Fibroblast of skin of left quadriceps (primary cell): ENCODE measurements at regions not wholly inside any gene's neighbourhood (a gene's known extent, or its start where the extent isn't known, plus 50 kb on each side); places are given as distances from the start of the nearest gene placed in this dataset.

Source experiments
- DNase-seq, 2 experiments: peaks; one replicate each; pipeline ENCODE4 v3.0.0-alpha.2; 2013; ENCODE audit warnings: low read depth in 2 of 2

DNA sequence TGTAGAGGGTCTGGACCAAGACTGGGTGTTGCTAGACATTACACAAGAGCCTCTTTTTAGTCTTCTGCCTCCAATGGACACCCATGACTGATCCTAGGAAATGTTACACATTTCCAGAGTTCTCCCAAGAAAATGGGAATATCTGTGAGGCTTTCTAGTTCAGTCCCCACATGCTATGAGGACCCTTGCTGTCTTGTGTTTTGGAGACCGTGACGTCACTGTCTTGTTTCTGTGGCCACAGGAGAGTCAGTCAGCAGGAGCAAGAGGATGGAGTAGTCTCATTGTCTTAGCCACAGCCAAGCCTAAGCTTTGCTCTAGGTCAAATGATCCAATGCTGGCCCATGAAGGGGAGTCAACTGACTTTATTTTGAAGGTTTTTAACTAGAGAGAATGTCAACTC, 820.1 kb upstream of the RBFOX1 start:
- no peak for DNase-seq

DNA sequence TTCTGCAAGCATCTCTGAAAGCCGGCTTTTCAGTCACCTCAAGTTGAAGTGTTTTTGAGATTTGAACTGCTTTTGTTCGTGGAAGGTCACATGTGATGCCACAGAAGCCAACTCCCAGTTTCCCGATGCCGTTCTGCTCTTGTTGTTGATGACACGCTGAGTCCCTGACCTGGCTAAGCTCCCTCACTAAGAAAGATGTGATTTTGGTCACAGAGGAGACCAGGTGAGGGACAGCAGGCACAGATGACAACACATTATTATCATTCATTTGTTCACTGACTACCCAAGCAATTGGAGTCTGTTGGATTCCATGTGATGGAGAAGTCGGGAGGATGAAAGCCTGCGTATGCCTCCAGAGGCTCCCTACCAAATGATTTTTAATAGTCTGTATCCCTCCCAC, 822.4 kb upstream of the RBFOX1 start:
- no peak for DNase-seq

DNA sequence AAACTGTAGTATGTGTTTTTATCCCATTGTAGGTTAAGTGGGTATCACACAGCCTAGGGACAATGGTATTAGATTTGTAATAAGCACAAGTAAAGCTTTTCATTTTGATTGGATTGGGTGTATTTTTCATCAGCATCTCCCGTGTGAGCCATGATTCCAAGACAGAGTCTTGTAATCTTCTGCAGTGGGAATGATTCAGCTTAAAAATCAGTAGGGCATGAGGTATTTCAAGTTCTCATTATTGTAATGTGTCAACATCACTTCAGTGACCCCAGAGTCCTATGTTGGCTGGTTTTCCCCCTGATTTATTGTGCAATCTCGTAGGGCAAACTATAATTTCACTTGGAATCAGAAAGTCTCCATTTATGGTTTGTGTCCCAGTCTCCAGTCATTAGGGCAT, 833.2 kb upstream of the RBFOX1 start:
- DNase-seq, result no peak

DNA sequence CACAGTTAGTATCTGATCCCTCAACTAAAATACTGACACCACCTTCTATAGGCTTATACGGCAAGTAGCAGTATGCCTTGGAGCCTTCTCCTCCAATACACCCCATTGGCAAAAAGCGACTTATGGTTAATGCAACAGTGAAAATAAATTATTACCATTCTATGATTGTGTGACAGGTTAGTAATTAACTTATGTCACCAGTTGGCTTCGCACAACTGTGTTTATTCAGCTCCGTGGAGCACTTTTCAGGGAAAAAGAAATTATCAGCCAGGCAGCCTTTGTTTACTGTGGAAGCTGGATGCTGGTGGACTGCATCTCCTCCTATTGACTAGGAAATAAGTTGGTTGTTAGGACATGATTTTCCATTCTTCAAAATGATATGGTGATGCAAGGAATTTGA, 833.8 kb upstream of the RBFOX1 start:
- DNase-seq, result no peak

DNA sequence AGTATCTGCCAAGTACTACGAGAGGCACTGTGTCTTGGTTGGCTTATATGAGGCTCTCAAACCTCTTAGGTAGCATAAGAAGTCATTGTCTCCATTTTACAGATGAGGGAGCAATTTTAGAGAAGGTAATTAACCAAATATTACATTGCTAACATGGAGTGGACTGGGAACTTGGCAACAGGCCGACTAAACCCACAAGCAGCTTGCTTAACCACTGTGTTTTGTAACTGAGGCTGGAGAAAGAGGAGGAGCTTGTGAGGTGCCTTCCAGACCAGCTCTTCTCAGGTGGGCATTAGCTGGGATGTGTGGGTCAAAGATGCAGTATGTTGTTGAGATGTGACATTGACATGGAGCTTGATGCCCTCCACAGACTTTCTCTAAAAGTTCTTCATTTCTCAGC, 835.6 kb upstream of the RBFOX1 start:
- no peak for DNase-seq

DNA sequence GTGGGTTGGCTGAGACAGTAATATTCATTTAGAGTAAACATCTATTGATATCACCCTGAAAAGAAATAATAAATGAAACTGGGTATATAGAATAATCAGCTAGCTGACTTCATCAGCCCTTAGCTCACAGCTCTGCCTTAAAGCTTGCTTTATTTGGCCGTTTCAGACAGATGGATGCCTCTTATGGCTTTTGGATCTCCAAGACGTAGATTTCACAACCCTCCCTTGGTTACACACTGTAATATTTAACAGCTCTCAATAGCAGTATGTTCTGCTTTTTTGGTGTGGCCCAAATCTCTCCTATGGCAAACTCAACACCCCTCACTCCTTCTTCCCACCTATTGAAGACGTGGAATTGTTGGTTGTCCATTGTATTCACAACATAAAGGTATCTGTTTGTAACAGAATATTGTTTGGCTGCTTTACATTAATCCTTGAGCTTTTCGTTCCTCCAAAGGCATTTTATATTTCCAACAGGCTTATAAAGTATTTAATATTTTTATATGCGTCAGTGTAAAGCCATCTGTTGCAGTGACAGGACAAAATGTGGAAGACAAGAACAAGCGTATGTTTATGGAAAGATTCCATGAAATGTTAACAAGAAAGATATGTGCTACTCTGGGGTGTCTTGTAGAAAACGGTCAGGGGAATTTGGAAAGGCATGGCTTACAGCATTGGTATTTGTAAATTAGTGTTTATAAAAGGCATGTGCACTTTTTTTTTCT, 837.0 kb upstream of the RBFOX1 start:
- DNase-seq, result no peak

DNA sequence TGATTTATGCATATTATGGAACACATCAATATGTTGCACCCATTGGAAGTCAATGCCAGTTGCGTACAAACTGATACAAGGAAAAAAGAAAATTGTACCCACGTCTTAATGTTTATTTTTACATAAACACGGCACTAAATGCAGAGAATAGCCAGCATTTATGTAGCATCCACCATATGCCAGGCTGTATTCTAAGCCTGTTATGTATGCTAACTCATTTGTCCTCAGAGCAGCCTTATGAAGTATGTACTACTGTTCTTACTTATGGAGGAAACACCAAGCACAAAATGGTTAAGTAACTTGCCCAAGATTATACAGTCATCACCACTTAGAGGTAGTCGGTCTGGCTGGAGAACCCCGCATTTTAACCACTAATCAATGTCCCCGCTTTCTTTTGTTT, 837.9 kb upstream of the RBFOX1 start:
- DNase-seq, result no peak

DNA sequence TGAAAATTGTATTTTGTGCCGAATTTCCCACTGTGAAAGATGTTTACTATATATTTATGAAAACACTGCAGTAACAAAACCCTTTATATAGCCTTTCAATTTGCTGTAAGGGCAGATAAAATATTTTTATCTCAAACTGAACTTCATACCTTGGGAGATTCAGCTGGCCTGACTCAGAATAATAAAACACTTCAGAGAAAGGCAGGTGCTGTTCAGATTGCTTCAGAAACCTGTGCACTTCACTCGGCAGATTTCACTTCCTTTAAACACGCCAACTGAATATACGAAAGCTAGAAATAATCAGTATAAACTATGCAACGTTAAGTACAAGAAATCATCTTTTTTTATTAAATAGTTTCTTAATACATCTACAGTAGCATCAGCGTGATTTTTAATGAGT, 839.1 kb upstream of the RBFOX1 start:
- no peak for DNase-seq

DNA sequence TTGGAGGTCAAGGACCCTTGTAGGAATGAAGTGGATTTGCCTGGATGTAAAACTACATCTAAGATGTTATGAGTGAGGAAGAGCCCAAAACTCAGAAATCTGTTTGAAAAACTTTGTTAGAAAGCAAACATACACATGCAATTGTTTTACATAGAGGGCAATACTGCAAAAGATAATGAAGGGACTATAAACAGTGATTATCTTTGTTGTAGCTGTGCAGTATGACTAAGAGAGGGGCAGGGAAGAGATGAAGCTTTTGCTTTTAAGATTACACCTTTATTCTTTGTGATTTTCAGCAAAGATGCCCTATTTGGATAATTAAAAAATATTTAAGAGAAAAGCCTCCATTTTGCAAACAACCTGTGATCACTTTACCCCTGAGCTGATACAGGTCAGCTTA, 839.9 kb upstream of the RBFOX1 start:
- no peak for DNase-seq

DNA sequence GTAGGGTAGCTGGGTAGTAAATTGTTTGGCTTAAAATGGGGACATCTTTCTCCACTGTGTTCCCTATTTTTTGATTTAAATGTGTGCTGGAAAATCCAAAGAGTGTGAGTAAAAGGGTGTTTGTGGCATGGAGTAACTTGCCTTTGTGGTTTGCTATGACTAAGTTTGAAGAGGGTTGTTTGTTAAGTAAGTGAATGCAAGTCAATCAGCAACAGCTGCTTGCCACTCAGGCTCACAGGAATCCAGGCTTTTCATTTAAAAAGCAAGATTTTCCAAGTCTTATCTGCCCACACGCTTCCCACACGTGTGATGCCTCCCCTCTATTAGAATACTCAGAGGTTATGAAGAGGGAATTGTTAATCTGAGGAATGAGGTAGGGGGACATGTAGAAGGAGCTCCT, 847.7 kb upstream of the RBFOX1 start:
- DNase-seq, result no peak

DNA sequence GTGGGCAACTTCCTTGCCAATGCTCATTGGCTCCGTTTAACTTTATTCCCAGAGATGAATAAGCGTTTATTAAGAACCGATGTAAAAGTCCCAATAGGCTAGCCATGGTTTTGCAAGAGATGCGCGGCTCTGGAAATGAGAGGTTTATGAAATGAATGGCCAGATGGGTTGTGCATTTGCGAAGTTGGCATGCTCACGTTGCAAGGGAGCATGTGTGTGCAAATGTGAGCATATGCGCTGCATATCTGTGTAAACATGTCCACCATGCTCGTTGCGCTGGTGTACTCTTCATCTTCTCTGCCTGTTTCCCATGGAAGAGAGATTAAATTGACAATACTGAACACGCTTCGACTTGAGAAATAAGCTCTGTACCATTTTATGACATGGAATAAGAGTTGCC, 848.6 kb upstream of the RBFOX1 start:
- DNase-seq, result no peak

DNA sequence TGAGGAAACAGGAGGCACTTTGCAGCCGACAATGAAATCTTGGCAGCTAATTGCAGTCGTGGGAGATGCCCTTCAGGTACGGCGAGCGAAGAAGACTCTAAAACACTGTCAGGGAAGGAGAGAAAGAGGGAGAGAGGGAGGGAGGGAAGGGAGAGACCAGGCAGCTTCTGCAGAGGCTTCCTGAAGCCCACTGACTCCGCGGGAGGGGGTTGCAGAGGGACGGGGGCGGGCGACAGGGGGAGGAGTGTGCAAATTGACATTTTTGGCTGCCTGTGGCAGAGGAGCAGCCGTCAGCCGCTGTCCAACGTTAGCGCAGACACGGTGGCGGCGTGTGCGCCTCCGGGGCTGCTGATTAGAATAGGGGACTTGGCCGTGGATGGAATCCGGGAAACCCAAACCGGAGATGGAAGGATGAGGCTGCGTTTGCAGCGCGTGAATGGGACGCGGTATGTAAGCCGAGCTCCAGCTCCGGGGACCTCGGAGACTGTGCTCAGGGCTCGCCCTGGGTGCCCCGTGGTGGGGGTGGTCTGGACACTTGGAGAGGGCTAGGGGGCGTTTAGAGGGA, 849.1 kb upstream of the RBFOX1 start:
- no peak for DNase-seq

DNA sequence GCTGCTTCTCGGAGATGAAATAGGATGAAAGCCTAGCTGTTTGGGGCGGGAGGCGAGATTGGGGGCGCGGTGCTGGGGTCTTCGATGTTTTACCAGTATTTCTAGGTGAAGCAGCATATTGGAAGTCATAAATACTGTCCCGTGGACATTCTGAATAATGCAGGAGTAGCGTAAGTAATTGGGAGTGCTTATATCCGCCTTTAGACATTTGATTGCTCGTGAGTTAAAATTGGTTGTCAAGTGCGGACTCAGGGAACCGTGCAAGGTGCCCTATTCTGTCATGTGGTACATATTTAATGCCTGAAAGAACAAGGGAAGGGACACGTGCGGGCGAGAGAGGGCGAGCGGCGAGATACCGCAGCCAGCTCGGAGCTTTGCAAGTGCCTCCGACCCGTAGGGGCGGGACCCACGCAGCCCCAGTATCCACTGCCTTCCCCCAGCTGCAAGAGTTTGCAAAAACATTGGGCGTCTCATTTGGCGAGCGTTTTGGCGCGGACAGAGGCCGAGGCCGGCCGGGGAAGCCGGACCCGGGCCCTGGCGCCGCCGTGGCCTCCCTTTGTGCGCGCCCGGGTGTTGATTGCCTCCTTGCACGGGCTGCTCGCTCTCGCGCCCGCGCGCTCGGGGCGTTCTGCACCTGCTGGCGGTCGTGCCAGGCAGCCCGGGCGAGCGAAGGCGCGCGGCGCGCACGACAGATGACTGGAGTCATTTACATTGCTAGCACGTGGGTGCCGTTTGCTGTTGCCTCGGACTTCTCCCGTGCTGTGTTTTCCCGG, 849.8 kb upstream of the RBFOX1 start:
- DNase-seq, result no peak

DNA sequence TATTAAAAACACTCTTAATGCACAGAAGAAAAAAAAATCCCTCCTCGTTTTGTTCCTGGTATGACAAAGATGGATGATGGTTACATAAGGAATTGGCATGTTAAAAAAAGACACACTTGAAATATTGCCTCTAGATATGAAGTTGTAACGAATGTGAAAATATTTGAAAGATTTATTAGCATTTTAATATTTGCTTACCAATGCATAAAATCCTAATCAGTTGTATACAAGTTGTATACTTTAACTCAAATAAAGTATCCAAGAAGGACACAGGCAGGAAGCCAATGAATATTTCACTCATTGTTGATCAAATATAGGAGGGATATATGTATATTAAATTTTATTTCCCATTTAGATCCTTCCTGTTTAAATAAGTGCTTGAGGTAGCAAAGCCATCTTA, 850.8 kb upstream of the RBFOX1 start:
- DNase-seq, result no peak

DNA sequence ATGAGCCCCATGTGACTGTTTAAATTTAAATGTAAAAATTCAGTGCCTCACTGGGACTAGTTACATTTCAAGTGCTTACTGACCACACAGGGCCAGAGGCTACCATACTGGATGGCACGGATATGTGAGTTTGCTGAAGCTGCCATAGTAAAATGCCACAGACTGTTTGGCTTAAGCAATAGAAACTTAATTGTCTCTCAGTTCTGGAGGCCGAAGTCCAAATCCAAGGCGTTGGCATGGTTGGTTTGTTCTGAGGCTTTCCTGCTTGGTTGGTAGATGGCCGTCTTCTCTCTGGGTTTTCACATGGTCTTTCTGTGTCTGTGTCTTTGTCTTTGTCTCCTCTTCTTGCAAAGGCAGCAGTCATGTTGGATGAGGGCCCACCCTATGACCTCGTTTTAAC, 878.9 kb upstream of the RBFOX1 start:
- DNase-seq, result no peak

DNA sequence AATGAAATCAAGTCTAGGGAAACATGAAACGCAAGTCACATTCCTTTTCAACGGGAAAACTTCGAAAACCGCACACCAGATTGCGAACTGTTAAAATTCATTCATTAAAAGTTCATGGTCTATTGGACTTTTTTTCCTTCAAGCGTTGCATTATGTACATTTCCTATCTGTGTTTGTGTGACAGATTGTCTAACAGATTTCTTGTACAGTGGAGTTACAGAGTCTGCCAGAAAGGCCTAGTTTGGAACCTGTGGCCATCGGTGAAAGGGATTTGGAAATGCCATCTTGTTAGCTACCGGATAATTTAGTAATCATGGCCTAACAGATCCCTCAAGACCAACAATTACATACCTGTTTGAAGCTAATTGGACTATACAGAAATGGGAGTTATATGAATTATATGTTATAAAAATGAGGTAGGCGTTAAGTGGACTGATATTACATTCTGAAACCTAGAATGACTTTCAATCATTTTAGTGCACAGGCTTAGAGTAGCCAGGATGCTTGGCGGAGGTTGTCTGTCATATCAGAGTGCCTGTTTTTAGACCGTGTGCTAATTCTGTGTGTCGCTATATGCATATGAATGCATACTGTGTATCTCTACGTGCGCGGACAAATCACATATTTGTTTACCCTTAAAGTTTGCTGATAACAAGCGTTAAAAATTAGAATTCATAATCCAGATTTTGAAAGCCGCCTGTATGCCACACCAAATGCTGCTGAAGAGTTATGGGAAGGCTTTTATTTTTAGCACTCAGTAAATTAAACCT, 885.4 kb upstream of the RBFOX1 start:
- DNase-seq, result no peak

DNA sequence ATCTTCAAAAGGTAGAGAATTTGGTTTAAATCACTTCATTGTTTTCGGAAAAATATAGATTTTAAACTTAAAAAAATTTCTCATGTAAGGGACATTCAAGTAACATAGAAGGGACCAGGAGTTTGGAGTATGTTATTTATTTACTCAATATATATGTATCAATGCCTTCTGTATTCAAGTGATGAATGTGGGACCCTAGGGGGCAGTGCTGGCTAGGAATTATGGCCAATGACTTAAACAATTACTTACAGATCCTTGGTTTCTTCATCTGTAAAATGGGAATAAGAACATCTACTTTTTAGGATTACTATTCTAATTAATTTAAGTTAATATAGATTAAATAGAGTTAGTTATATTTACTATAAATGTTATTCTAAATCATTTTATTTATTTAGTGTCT, 886.3 kb upstream of the RBFOX1 start:
- DNase-seq, result no peak

DNA sequence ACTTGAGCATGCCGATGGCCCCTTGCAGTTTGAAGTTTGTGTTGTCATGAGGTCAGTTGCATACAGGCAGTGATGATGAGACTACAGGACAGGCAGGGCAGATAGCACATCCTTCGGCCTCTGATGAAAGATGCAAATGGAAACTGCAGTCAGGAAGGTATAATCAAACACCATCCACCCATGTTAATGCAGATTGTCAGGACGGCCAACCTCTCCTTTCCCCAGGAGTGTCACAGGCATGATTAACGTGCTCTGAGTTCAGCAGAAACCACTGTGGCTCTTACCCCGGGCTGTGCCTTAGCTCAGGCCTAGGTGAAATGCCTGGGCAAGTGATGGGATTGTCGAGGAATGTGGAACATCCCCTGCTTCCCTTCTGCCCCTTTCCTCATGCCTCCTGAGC, 893.5 kb upstream of the RBFOX1 start:
- no peak for DNase-seq

DNA sequence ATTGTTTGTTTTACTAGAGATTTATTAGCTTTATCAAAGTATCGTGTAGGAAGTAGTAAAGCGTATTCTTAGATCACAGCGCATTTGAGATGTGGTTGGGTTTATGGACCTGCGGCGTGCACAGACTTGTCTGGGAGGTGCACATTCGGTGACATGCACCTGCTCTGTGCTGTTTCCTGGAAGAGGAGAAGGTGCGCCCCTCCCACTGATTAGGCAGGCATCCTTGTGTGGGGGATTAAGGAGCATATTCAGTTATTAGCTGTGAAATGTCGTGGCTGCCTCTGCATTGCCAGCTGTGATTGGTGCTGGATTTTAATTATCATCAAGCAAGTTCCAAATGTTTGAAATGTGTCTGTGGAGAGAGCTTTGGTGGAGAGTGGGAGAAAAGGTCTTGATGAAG, 903.8 kb upstream of the RBFOX1 start:
- no peak for DNase-seq

DNA sequence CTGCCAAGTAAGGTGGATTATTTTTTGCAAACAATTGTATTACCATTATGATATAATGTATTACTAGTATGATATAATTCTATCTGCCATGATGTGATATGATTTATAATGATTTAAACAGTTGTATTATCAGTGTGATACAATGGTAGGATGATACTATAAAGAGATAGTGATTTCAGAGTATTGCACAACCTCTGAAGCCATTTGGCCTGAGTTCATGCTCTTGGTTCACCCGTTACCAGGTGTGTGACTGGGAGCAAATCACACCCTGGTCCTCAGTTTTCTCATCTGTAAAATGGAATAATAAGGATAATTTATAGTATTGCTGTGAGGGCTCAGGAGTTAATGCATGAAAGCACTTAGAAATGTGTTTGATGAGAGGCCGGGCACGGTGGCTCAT, 905.0 kb upstream of the RBFOX1 start:
- no peak for DNase-seq

DNA sequence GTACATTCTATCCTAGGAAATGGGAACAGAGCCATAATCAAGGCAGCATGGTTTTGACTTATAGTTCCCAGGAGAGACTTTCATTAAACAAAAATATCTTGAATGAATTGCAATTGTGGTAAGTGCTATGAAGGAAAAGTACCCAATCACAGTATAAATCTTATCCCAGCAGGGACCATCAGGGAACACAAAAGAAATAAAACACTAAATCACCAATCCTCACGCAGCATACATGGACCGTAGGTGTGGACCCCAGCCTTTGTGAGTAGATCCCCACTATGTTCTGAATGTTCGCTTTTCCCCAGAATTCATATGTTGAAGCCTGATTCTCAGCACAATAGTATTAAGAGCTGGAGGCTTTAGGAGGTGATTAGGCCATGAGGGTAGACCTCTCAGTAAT, 925.0 kb upstream of the RBFOX1 start:
- DNase-seq, result no peak

DNA sequence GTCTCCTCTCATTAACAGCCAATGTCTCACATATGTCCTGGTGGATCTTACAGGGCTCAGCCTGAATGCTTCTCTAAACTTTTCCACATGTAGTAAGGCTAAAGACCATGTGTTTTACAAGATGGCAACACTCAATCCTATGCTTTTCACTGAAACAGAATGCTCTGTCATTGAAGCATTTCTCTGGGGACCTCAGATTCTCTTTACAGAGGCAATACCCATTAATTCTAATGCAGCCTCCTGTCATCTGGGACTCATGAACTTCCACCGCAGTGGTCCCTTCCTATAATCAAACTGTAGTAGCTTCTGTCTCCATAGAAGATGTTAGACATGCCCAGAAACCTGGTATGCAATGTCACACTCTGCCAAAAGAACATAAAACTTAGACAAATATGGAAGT, 926.6 kb upstream of the RBFOX1 start:
- DNase-seq, result no peak
